ENCODE measurements at regions not wholly inside any gene's neighbourhood (a gene's known extent, or its start where the extent isn't known, plus 50 kb on each side); places are given as distances from the start of the nearest gene placed in this dataset.

DNA sequence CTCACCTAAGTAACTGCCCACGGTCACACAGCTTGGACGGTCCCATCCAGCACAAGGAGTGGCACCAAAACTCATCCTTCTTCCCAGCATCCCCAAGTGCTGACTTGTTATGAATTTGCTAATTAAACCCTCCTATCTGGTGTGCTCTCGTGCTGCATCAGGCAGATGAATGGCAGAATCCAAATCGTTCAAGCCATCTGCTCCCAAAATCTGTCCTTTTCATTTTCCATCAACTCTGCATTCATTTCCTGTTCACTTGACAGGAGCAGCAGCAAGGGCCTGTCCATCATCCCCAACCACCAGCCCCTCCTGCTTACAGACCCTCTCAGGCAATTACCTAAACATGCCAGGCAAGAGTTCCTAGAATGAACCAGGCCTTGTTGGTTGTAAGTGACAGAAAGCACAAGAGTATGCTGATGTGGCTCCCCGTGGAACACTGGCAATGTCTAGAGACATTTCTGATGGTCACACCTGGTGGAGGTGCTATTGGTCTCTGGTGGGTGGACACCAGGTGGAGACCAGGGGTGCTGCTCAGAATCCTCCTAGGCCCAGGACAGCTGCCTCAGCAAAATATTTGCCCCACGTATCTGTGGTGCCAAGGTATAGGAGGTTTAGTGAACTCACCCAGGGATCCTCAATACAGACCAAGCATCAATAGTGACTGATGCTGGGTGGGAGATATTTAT, 832.5 kb downstream of the TBC1D22A start:
- H3K9me3 ChIP-seq (ENCODE audit: insufficient read depth, low read length): no peaks in the 10 kb centered on the region
- H3K9me2 ChIP-seq (replicated peaks; ENCODE audit: insufficient read depth, low read length): no peaks in the 10 kb centered on the region
- no peak overlapping the region for H3K9ac ChIP-seq (ENCODE audit: low read length)
- H3K27me3 ChIP-seq (ENCODE audit: low read length): no peaks in the 10 kb centered on the region
- H3F3A ChIP-seq (ENCODE audit: insufficient read depth): no peaks in the 10 kb centered on the region
- H4K20me1 ChIP-seq (ENCODE audit: low read depth, low read length): no peaks in the 10 kb centered on the region
- H2AFZ ChIP-seq (ENCODE audit: low read depth, low read length, severe bottlenecking): no peak overlapping the region
- TF ChIP-seq EZH2phosphoT487 (conservative IDR thresholded peaks at IDR 0.05; ENCODE audit: low read length): no peak
- TF ChIP-seq, protein P1, sequence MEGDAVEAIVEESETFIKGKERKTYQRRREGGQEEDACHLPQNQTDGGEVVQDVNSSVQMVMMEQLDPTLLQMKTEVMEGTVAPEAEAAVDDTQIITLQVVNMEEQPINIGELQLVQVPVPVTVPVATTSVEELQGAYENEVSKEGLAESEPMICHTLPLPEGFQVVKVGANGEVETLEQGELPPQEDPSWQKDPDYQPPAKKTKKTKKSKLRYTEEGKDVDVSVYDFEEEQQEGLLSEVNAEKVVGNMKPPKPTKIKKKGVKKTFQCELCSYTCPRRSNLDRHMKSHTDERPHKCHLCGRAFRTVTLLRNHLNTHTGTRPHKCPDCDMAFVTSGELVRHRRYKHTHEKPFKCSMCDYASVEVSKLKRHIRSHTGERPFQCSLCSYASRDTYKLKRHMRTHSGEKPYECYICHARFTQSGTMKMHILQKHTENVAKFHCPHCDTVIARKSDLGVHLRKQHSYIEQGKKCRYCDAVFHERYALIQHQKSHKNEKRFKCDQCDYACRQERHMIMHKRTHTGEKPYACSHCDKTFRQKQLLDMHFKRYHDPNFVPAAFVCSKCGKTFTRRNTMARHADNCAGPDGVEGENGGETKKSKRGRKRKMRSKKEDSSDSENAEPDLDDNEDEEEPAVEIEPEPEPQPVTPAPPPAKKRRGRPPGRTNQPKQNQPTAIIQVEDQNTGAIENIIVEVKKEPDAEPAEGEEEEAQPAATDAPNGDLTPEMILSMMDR (IDR thresholded peaks at IDR 0.05; ENCODE audit: insufficient read depth, low read length, poor library complexity, severe bottlenecking): no peak
- no peak overlapping the region for H3K4me2 ChIP-seq (ENCODE audit: low read depth, low read length, poor library complexity, severe bottlenecking)
- H3K4me3 ChIP-seq (ENCODE audit: insufficient read depth, low read length, poor library complexity, severe bottlenecking): no peak overlapping the region
- no peaks in the 10 kb centered on the region for H3K36me3 ChIP-seq (ENCODE audit: low read length)
- no peaks in the 10 kb centered on the region for H3K79me2 ChIP-seq (ENCODE audit: insufficient read depth, low read length)
- no peak overlapping the region for H3K27ac ChIP-seq (ENCODE audit: low read depth, low read length)

DNA sequence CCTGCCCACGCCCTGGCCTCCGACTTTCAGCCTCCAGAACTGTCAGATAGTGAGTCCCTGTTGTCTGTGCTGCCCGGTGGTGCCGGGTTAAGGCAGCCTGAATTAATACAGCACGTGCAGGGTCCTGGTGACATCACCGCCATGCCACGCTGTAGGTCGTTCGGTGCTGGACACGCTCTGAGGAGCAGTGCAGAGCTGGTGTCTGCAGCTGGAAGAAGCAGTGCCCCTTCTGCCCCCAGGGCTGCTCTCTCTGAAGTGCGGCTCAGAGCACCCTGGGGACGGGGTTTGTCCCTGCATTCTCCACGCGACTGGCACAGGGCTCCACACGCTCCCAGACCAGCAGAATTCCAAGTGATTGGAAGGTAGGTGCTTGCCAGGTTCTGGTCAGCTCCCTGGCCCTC, 831.5 kb downstream of the TBC1D22A start:
- H3K9me2 ChIP-seq (replicated peaks; ENCODE audit: insufficient read depth, low read length): no peaks in the 10 kb centered on the region
- no peak overlapping the region for H3K4me3 ChIP-seq (ENCODE audit: insufficient read depth, low read length, poor library complexity, severe bottlenecking)
- H3K27ac ChIP-seq (ENCODE audit: low read depth, low read length): no peak overlapping the region
- H3K36me3 ChIP-seq (ENCODE audit: low read length): no peaks in the 10 kb centered on the region
- H3K4me2 ChIP-seq (ENCODE audit: low read depth, low read length, poor library complexity, severe bottlenecking): no peak overlapping the region
- no peak overlapping the region for H3K9ac ChIP-seq (ENCODE audit: low read length)
- no peaks in the 10 kb centered on the region for H3K27me3 ChIP-seq (ENCODE audit: low read length)
- TF ChIP-seq, protein P1 (IDR thresholded peaks at IDR 0.05; ENCODE audit: insufficient read depth, low read length, poor library complexity, severe bottlenecking): no peak
- TF ChIP-seq EZH2phosphoT487 (conservative IDR thresholded peaks at IDR 0.05; ENCODE audit: low read length): no peak
- no peak overlapping the region for H2AFZ ChIP-seq (ENCODE audit: low read depth, low read length, severe bottlenecking)
- no peaks in the 10 kb centered on the region for H3F3A ChIP-seq (ENCODE audit: insufficient read depth)
- no peaks in the 10 kb centered on the region for H4K20me1 ChIP-seq (ENCODE audit: low read depth, low read length)
- H3K79me2 ChIP-seq (ENCODE audit: insufficient read depth, low read length): no peaks in the 10 kb centered on the region
- no peaks in the 10 kb centered on the region for H3K9me3 ChIP-seq (ENCODE audit: insufficient read depth, low read length)

DNA sequence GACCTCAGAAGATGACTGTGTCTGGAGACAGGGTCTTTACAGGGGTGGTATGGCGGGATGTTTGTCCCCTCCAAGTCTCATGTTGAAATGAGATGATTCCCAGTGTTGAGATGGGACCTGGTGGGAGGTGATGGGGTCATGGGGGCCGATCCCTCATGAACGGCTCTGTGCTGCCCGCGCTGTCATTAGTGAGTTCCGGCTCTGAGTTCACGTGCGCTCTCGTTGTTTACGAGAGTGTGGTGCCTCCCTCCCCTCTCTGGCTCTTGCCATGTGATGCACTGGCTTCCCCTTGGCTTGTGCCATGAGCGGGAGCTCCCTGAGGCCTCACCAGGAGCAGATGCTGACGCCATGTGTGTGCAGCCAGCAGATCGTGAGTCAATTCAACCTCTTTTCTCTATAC, 830.8 kb downstream of the TBC1D22A start:
- H4K20me1 ChIP-seq (ENCODE audit: low read depth, low read length): no peaks in the 10 kb centered on the region
- H3K9me2 ChIP-seq (replicated peaks; ENCODE audit: insufficient read depth, low read length): no peaks in the 10 kb centered on the region
- no peaks in the 10 kb centered on the region for H3K36me3 ChIP-seq (ENCODE audit: low read length)
- no peak overlapping the region for H2AFZ ChIP-seq (ENCODE audit: low read depth, low read length, severe bottlenecking)
- no peak for TF ChIP-seq EZH2phosphoT487 (conservative IDR thresholded peaks at IDR 0.05; ENCODE audit: low read length)
- TF ChIP-seq, protein P1 (IDR thresholded peaks at IDR 0.05; ENCODE audit: insufficient read depth, low read length, poor library complexity, severe bottlenecking): no peak
- no peak overlapping the region for H3K27ac ChIP-seq (ENCODE audit: low read depth, low read length)
- H3F3A ChIP-seq (ENCODE audit: insufficient read depth): no peaks in the 10 kb centered on the region
- no peaks in the 10 kb centered on the region for H3K9me3 ChIP-seq (ENCODE audit: insufficient read depth, low read length)
- no peaks in the 10 kb centered on the region for H3K27me3 ChIP-seq (ENCODE audit: low read length)
- no peak overlapping the region for H3K4me2 ChIP-seq (ENCODE audit: low read depth, low read length, poor library complexity, severe bottlenecking)
- no peaks in the 10 kb centered on the region for H3K79me2 ChIP-seq (ENCODE audit: insufficient read depth, low read length)
- H3K4me3 ChIP-seq (ENCODE audit: insufficient read depth, low read length, poor library complexity, severe bottlenecking): no peak overlapping the region
- no peak overlapping the region for H3K9ac ChIP-seq (ENCODE audit: low read length)
